ENCODE measurements at regions not wholly inside any gene's neighbourhood (a gene's known extent, or its start where the extent isn't known, plus 50 kb on each side); places are given as distances from the start of the nearest gene placed in this dataset.

- DNase-seq (ENCODE audit: low spot score) (no peak), ATAC-seq (ENCODE audit: low read depth) (no peak)
- Histone ChIP-seq H3K9me3 (ENCODE audit: severe bottlenecking) (no peaks in the 10 kb centered on the region), H3K27ac (ENCODE audit: poor library complexity, severe bottlenecking) (no peak overlapping the region), H3K27me3 (ENCODE audit: insufficient read depth, poor library complexity, severe bottlenecking) (no peaks in the 10 kb centered on the region), H3K4me1 (ENCODE audit: insufficient read depth, poor library complexity, severe bottlenecking) (no peaks in the 10 kb centered on the region), H3K36me3 (ENCODE audit: low read depth) (no peaks in the 10 kb centered on the region), H3K4me3 (ENCODE audit: severe bottlenecking) (no peak overlapping the region)
- TF ChIP-seq CTCF (IDR thresholded peaks at IDR 0.05; ENCODE audit: poor library complexity, severe bottlenecking), result no peak
These were observed 232.3 kb upstream of the MYT1L start for GRCh38 chr2:2563309-2563860.

- Histone ChIP-seq H3K27ac (ENCODE audit: poor library complexity, severe bottlenecking) (no peak overlapping the region), H3K4me3 (ENCODE audit: severe bottlenecking) (no peak overlapping the region), H3K36me3 (ENCODE audit: low read depth) (no peaks in the 10 kb centered on the region), H3K4me1 (ENCODE audit: insufficient read depth, poor library complexity, severe bottlenecking) (no peaks in the 10 kb centered on the region), H3K9me3 (ENCODE audit: severe bottlenecking) (no peaks in the 10 kb centered on the region), H3K27me3 (ENCODE audit: insufficient read depth, poor library complexity, severe bottlenecking) (no peaks in the 10 kb centered on the region)
- no peak for DNase-seq (ENCODE audit: low spot score)
- no peak for ATAC-seq (ENCODE audit: low read depth)
- TF ChIP-seq CTCF (IDR thresholded peaks at IDR 0.05; ENCODE audit: poor library complexity, severe bottlenecking), result no peak
These were observed 231.8 kb upstream of the MYT1L start for GRCh38 chr2:2562867-2563266.

GRCh38 chr2:2561346-2562095 is 230.4 kb upstream of the MYT1L start:
- Histone ChIP-seq H3K36me3 (ENCODE audit: low read depth) (no peaks in the 10 kb centered on the region), H3K27ac (ENCODE audit: poor library complexity, severe bottlenecking) (no peak overlapping the region), H3K9me3 (ENCODE audit: severe bottlenecking) (no peaks in the 10 kb centered on the region), H3K4me3 (ENCODE audit: severe bottlenecking) (no peak overlapping the region), H3K4me1 (ENCODE audit: insufficient read depth, poor library complexity, severe bottlenecking) (no peaks in the 10 kb centered on the region), H3K27me3 (ENCODE audit: insufficient read depth, poor library complexity, severe bottlenecking) (no peaks in the 10 kb centered on the region)
- no peak for DNase-seq (ENCODE audit: low spot score)
- no peak for TF ChIP-seq CTCF (IDR thresholded peaks at IDR 0.05; ENCODE audit: poor library complexity, severe bottlenecking)
- ATAC-seq (ENCODE audit: low read depth), result no peak

GRCh38 chr2:2560374-2561015 is 229.4 kb upstream of the MYT1L start:
- DNase-seq (ENCODE audit: low spot score) (no peak), ATAC-seq (ENCODE audit: low read depth) (no peak)
- H3K27me3 ChIP-seq (ENCODE audit: insufficient read depth, poor library complexity, severe bottlenecking), result no peaks in the 10 kb centered on the region
- H3K36me3 ChIP-seq (ENCODE audit: low read depth), result no peaks in the 10 kb centered on the region
- H3K4me3 ChIP-seq (ENCODE audit: severe bottlenecking), result no peak overlapping the region
- no peaks in the 10 kb centered on the region for H3K9me3 ChIP-seq (ENCODE audit: severe bottlenecking)
- H3K4me1 ChIP-seq (ENCODE audit: insufficient read depth, poor library complexity, severe bottlenecking), result no peaks in the 10 kb centered on the region
- H3K27ac ChIP-seq (ENCODE audit: poor library complexity, severe bottlenecking), result no peak overlapping the region
- no peak for TF ChIP-seq CTCF (IDR thresholded peaks at IDR 0.05; ENCODE audit: poor library complexity, severe bottlenecking)

GRCh38 chr2:2558476-2558875 is 227.4 kb upstream of the MYT1L start:
- ATAC-seq (ENCODE audit: low read depth) (no peak), DNase-seq (ENCODE audit: low spot score) (no peak)
- H3K36me3 ChIP-seq (ENCODE audit: low read depth), result no peaks in the 10 kb centered on the region
- H3K9me3 ChIP-seq (ENCODE audit: severe bottlenecking), result no peaks in the 10 kb centered on the region
- H3K27me3 ChIP-seq (ENCODE audit: insufficient read depth, poor library complexity, severe bottlenecking), result no peaks in the 10 kb centered on the region
- no peaks in the 10 kb centered on the region for H3K4me1 ChIP-seq (ENCODE audit: insufficient read depth, poor library complexity, severe bottlenecking)
- H3K27ac ChIP-seq (ENCODE audit: poor library complexity, severe bottlenecking), result no peak overlapping the region
- TF ChIP-seq CTCF (IDR thresholded peaks at IDR 0.05; ENCODE audit: poor library complexity, severe bottlenecking), result no peak
- H3K4me3 ChIP-seq (ENCODE audit: severe bottlenecking), result no peak overlapping the region

Measured in RWPE2 (cell line).